Keratinocyte (primary cell): ENCODE measurements at regions not wholly inside any gene's neighbourhood (a gene's known extent, or its start where the extent isn't known, plus 50 kb on each side); places are given as distances from the start of the nearest gene placed in this dataset.

Experiments
- DNase-seq: peaks from one replicate; pipeline ENCODE4 v3.0.0-alpha.2; 2011; ENCODE audit warnings: low read depth, missing footprints, low spot score
- FAIRE-seq: peaks from 2 replicates; lab custom pipeline; 2011; peaks lifted over from hg19 to GRCh38; lab: Jason Lieb, UNC
- H2AFZ ChIP-seq: 2 replicates; pipeline ENCODE4 v1.6.0; 2012; ENCODE audit warnings: low read length, control low read depth, inconsistent platforms; ENCODE audit not compliant: control insufficient read depth
- H3K27ac ChIP-seq: 2 replicates; pipeline ENCODE4 v1.5.1; 2011; ENCODE audit warnings: low read length; ENCODE audit not compliant: control insufficient read depth, insufficient read depth
- H3K27me3 ChIP-seq: 3 replicates; pipeline ENCODE4 v1.6.0; 2011; ENCODE audit warnings: low read length; ENCODE audit not compliant: control insufficient read depth, insufficient read depth; ENCODE audit errors: extremely low read depth
- H3K36me3 ChIP-seq, 2 experiments: 2 replicates in 1 of 2; 3 replicates in 1 of 2; pipeline ENCODE4 v1.5.1; 2011; ENCODE audit warnings: low read length in 2 of 2, mild to moderate bottlenecking in 1 of 2; ENCODE audit not compliant: control insufficient read depth in 2 of 2, insufficient read depth in 2 of 2; ENCODE audit errors: extremely low read depth in 1 of 2
- H3K4me1 ChIP-seq: 3 replicates; pipeline ENCODE4 v1.5.1; 2011; ENCODE audit warnings: low read length; ENCODE audit not compliant: control insufficient read depth, insufficient read depth; ENCODE audit errors: extremely low read depth
- H3K4me2 ChIP-seq: 3 replicates; pipeline ENCODE4 v1.6.0; 2011; ENCODE audit warnings: low read depth, low read length; ENCODE audit not compliant: control insufficient read depth, insufficient read depth; ENCODE audit errors: extremely low read depth
- H3K4me3 ChIP-seq, 3 experiments: fragments of 200-600 bp in 1 of 3; sonication (generic) in 1 of 3; 2 replicates in 2 of 3; 3 replicates in 1 of 3; pipeline ENCODE4 v1.5.1; 2011 to 2016; ENCODE audit warnings: low read length in 3 of 3, mild to moderate bottlenecking in 3 of 3, control low read depth in 2 of 3, inconsistent platforms in 1 of 3, low read depth in 1 of 3, mixed read lengths in 1 of 3, mixed run types in 1 of 3, moderate library complexity in 1 of 3; ENCODE audit not compliant: control insufficient read depth in 2 of 3, insufficient read depth in 2 of 3; ENCODE audit errors: extremely low read depth in 1 of 3
- H3K79me2 ChIP-seq: 2 replicates; pipeline ENCODE4 v1.6.0; 2012; ENCODE audit warnings: low read length; ENCODE audit not compliant: control insufficient read depth, insufficient read depth
- H3K9ac ChIP-seq: 3 replicates; pipeline ENCODE4 v1.6.0; 2011; ENCODE audit warnings: low read length; ENCODE audit not compliant: control insufficient read depth, insufficient read depth; ENCODE audit errors: extremely low read depth
- H3K9me1 ChIP-seq: 3 replicates; pipeline ENCODE4 v1.6.0; 2011; ENCODE audit warnings: low read length; ENCODE audit not compliant: control insufficient read depth, insufficient read depth; ENCODE audit errors: extremely low read depth
- H3K9me3 ChIP-seq: 2 replicates; pipeline ENCODE4 v1.5.1; 2012; ENCODE audit warnings: low read depth, low read length; ENCODE audit not compliant: control insufficient read depth
- H4K20me1 ChIP-seq: 3 replicates; pipeline ENCODE4 v1.6.0; 2011; ENCODE audit warnings: low read length; ENCODE audit not compliant: control insufficient read depth, insufficient read depth; ENCODE audit errors: extremely low read depth
- EZH2 ChIP-seq: IDR thresholded peaks from one replicate; pipeline ENCODE4 v1.6.1; 2012; ENCODE audit warnings: inconsistent platforms, mild to moderate bottlenecking, low read length, moderate library complexity
- dilution Hi-C: fragments of 300-500 bp; cut with MboI; formaldehyde crosslinking; loops from one replicate; pipeline ENCODE4 v1.7.0; 2020; ENCODE audit warnings: low sequenced_read_pairs; ENCODE audit not compliant: extremely low pct_ligation_motif_present
- TF ChIP-seq, protein P1 (sequence below), 3 experiments: IDR thresholded peaks in 1 of 3; conservative IDR thresholded peaks in 1 of 3; optimal IDR thresholded peaks in 1 of 3; 2 replicates in 2 of 3; 3 replicates in 1 of 3; pipeline versions ENCODE3 to v1.5.1; 2011; ENCODE audit warnings: low read length in 3 of 3, mild to moderate bottlenecking in 3 of 3, moderate library complexity in 2 of 3, control low read depth in 1 of 3, inconsistent platforms in 1 of 3; ENCODE audit not compliant: insufficient read depth in 2 of 3; ENCODE audit errors: extremely low read depth in 1 of 3

DNA sequence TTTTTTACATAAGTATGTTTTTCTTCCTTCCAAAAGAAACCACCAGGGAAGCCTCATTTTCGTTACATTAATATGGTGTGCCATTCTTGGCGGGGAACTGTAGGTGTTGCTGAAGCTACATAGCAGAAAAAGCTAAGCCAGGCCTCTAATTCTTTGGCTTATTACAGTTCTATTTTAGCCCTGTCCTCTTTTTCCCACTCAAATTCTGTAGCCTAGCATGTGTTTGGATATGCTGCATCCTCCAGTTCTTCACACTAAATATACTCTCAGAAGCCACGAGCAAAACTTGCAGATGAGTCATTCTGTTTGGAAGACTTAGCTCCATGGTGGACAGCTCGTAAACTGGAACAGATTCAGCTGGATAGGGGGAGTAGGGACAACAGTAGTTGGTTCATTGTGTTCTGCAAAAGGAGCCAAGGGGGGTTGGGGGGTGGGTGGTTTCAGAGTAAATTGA, 369.4 kb downstream of the TMEM161B start:
- Histone ChIP-seq H3K9me1 (no peaks in the 10 kb centered on the region), H3K79me2 (no peaks in the 10 kb centered on the region), H3K4me1 (no peaks in the 10 kb centered on the region), H3K4me3 (no peak overlapping the region), H3K27me3 (no peaks in the 10 kb centered on the region), H3K27ac (no peak overlapping the region), H4K20me1 (no peaks in the 10 kb centered on the region), H2AFZ (no peak overlapping the region), H3K4me2 (no peak overlapping the region), H3K36me3 (no peaks in the 10 kb centered on the region), H3K9ac (no peak overlapping the region), H3K9me3 (no peaks in the 10 kb centered on the region)
- dilution Hi-C loops = no loop called here
- DNase-seq (no peak), FAIRE-seq (no peak)
- TF ChIP-seq EZH2 = no peak
- TF ChIP-seq, protein P1, sequence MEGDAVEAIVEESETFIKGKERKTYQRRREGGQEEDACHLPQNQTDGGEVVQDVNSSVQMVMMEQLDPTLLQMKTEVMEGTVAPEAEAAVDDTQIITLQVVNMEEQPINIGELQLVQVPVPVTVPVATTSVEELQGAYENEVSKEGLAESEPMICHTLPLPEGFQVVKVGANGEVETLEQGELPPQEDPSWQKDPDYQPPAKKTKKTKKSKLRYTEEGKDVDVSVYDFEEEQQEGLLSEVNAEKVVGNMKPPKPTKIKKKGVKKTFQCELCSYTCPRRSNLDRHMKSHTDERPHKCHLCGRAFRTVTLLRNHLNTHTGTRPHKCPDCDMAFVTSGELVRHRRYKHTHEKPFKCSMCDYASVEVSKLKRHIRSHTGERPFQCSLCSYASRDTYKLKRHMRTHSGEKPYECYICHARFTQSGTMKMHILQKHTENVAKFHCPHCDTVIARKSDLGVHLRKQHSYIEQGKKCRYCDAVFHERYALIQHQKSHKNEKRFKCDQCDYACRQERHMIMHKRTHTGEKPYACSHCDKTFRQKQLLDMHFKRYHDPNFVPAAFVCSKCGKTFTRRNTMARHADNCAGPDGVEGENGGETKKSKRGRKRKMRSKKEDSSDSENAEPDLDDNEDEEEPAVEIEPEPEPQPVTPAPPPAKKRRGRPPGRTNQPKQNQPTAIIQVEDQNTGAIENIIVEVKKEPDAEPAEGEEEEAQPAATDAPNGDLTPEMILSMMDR (optimal IDR thresholded peaks at IDR 0.05 in 1 of 3, IDR thresholded peaks at IDR 0.05 in 1 of 3, conservative IDR thresholded peaks at IDR 0.05 in 1 of 3; ENCODE audit: extremely low read depth in 1 of 3, insufficient read depth in 2 of 3, low read length in 3 of 3) = no peak

- FAIRE-seq = no peak
- dilution Hi-C loops = no loop called here
Observed at GRCh38 chr5:87898574-87898973, 370.1 kb downstream of the TMEM161B start.

More at GRCh38 chr5:87898574-87898973, 370.1 kb downstream of the TMEM161B start:
- no peak overlapping the region for H3K4me3 ChIP-seq
- no peak overlapping the region for H2AFZ ChIP-seq
- no peak overlapping the region for H3K9ac ChIP-seq
- H3K27me3 ChIP-seq = no peaks in the 10 kb centered on the region
- no peak for DNase-seq
- TF ChIP-seq EZH2 = no peak
- TF ChIP-seq, protein P1 (optimal IDR thresholded peaks at IDR 0.05 in 1 of 3, IDR thresholded peaks at IDR 0.05 in 1 of 3, conservative IDR thresholded peaks at IDR 0.05 in 1 of 3; ENCODE audit: extremely low read depth in 1 of 3, insufficient read depth in 2 of 3, low read length in 3 of 3) = no peak
- no peaks in the 10 kb centered on the region for H3K79me2 ChIP-seq
- no peaks in the 10 kb centered on the region for H4K20me1 ChIP-seq
- no peak overlapping the region for H3K4me2 ChIP-seq
- no peaks in the 10 kb centered on the region for H3K9me3 ChIP-seq
- H3K9me1 ChIP-seq = no peaks in the 10 kb centered on the region
- no peak overlapping the region for H3K27ac ChIP-seq
- H3K36me3 ChIP-seq = no peaks in the 10 kb centered on the region
- no peaks in the 10 kb centered on the region for H3K4me1 ChIP-seq
